PC-9 (cell line): ENCODE measurements at regions not wholly inside any gene's neighbourhood (a gene's known extent, or its start where the extent isn't known, plus 50 kb on each side); places are given as distances from the start of the nearest gene placed in this dataset.

ENCODE experiments used
- BruUV-seq: library from RNA; stranded (reverse); fragments of 400-500 nt; replicated peaks from 2 replicates; lab custom pipeline; 2021; lab: Mats Ljungman, UMichigan
- CTCF ChIA-PET: fragments of 300-600 bp; sonication (Branson Sonifier 250); formaldehyde crosslinking; loops from one replicate; lab custom pipeline; 2022; ENCODE audit warnings: antibody characterized with exemption; lab: Charles Lee
- POLR2A ChIA-PET: fragments of 300-600 bp; sonication (Branson Sonifier 250); formaldehyde crosslinking; loops from one replicate; lab custom pipeline; 2022; ENCODE audit warnings: antibody characterized with exemption; ENCODE audit not compliant: unreplicated experiment; lab: Charles Lee
- DNase-seq, 2 experiments: peaks; one replicate each; pipeline versions ENCODE4 v3.0.0 to v3.0.0-alpha.2; 2015 to 2022; ENCODE audit warnings: mixed read lengths in 1 of 2
- H2AFZ ChIP-seq: fragments of 200-600 bp; sonication (generic); 2 replicates; pipeline ENCODE4 v1.8.1; 2017; ENCODE audit warnings: antibody characterized with exemption
- H3F3A ChIP-seq: fragments of 200-600 bp; sonication (generic); 2 replicates; pipeline ENCODE4 v1.8.1; 2017; ENCODE audit warnings: antibody characterized with exemption, mild to moderate bottlenecking, low read depth; ENCODE audit not compliant: insufficient read depth
- H3K27ac ChIP-seq: fragments of 200-600 bp; sonication (generic); 2 replicates; pipeline ENCODE4 v1.6.1; 2016; ENCODE audit warnings: mixed run types
- H3K27me3 ChIP-seq: fragments of 200-600 bp; sonication (generic); 2 replicates; pipeline ENCODE4 v1.6.1; 2016; ENCODE audit warnings: low read depth, mixed run types; ENCODE audit not compliant: insufficient read depth
- H3K36me3 ChIP-seq: fragments of 200-600 bp; sonication (generic); 2 replicates; pipeline ENCODE4 v1.6.1; 2016; ENCODE audit warnings: low read depth, mixed run types
- H3K4me1 ChIP-seq: fragments of 200-600 bp; sonication (generic); replicated peaks from 2 replicates; pipeline ENCODE4 v1.6.1; 2016; ENCODE audit warnings: mixed run types; ENCODE audit not compliant: insufficient read depth
- H3K4me2 ChIP-seq: fragments of 200-600 bp; sonication (generic); 2 replicates; pipeline ENCODE4 v1.6.1; 2017; ENCODE audit warnings: mixed run types
- H3K4me3 ChIP-seq: fragments of 200-600 bp; sonication (generic); 2 replicates; pipeline ENCODE4 v1.6.1; 2016; ENCODE audit warnings: mixed run types
- H3K79me2 ChIP-seq: fragments of 200-600 bp; sonication (generic); 2 replicates; pipeline ENCODE4 v1.6.1; 2017; ENCODE audit warnings: low read depth, mixed run types
- H3K9me2 ChIP-seq: fragments of 200-600 bp; sonication (generic); 2 replicates; pipeline ENCODE4 v1.8.1; 2017; ENCODE audit warnings: mild to moderate bottlenecking; ENCODE audit not compliant: insufficient read depth
- H3K9me3 ChIP-seq: fragments of 200-600 bp; sonication (generic); 2 replicates; pipeline ENCODE4 v1.8.1; 2016; ENCODE audit warnings: low read depth; ENCODE audit not compliant: insufficient read depth
- H4K20me1 ChIP-seq: fragments of 200-600 bp; sonication (generic); 2 replicates; pipeline ENCODE4 v1.8.1; 2017; ENCODE audit not compliant: insufficient read depth
- EZH2 ChIP-seq: fragments of 200-600 bp; sonication (generic); IDR thresholded peaks from 2 replicates; pipeline ENCODE4 v1.8.0; 2017; ENCODE audit warnings: antibody characterized with exemption, low read depth
- intact Hi-C: fragments of 100-400 bp; cut with micrococcal nuclease; formaldehyde crosslinking; loops from one replicate; pipeline ENCODE4 v1.10.0; 2022; ENCODE audit not compliant: unreplicated experiment
- TF ChIP-seq, protein P1 (sequence below): fragments of 200-600 bp; sonication (generic); conservative IDR thresholded peaks from 2 replicates; pipeline ENCODE4 v1.6.1; 2017; ENCODE audit warnings: mixed run types, antibody characterized with exemption, mild to moderate bottlenecking, moderate library complexity

DNA sequence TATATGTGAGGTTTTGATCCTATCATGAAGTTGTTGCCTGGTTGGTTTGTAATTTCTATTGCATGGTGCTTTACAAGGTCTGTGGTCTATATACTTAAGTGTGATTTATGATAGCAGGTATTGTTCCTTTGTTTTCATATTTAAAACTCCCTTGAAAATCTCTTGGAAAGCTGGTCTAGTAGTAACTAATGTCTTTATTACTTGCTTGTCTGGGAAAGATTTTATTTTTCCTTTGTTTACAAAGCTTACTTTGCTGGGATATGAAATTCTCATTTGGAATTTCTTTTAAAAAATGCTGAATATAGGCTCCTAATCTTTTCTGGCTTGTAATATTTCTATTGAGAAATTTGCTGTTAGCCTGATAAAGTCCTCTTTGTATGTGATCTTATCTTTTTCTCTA is 862.9 kb upstream of the NXPH2 start:
- POLR2A ChIA-PET = no interaction called here
- intact Hi-C loops = no loop called here
- Histone ChIP-seq H2AFZ (no peak overlapping the region), H3K9me2 (no peaks in the 10 kb centered on the region), H4K20me1 (no peaks in the 10 kb centered on the region), H3K4me1 (no peaks in the 10 kb centered on the region), H3K36me3 (no peaks in the 10 kb centered on the region), H3K4me3 (no peak overlapping the region), H3K27me3 (no peaks in the 10 kb centered on the region), H3K4me2 (no peak overlapping the region), H3K79me2 (no peaks in the 10 kb centered on the region), H3K9me3 (no peaks in the 10 kb centered on the region), H3F3A (no peaks in the 10 kb centered on the region), H3K27ac (no peak overlapping the region)
- CTCF ChIA-PET = no interaction called here
- no peak for TF ChIP-seq EZH2
- TF ChIP-seq, protein P1, sequence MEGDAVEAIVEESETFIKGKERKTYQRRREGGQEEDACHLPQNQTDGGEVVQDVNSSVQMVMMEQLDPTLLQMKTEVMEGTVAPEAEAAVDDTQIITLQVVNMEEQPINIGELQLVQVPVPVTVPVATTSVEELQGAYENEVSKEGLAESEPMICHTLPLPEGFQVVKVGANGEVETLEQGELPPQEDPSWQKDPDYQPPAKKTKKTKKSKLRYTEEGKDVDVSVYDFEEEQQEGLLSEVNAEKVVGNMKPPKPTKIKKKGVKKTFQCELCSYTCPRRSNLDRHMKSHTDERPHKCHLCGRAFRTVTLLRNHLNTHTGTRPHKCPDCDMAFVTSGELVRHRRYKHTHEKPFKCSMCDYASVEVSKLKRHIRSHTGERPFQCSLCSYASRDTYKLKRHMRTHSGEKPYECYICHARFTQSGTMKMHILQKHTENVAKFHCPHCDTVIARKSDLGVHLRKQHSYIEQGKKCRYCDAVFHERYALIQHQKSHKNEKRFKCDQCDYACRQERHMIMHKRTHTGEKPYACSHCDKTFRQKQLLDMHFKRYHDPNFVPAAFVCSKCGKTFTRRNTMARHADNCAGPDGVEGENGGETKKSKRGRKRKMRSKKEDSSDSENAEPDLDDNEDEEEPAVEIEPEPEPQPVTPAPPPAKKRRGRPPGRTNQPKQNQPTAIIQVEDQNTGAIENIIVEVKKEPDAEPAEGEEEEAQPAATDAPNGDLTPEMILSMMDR = no peak
- BruUV-seq = no TSS peak
- DNase-seq = no peak

DNA sequence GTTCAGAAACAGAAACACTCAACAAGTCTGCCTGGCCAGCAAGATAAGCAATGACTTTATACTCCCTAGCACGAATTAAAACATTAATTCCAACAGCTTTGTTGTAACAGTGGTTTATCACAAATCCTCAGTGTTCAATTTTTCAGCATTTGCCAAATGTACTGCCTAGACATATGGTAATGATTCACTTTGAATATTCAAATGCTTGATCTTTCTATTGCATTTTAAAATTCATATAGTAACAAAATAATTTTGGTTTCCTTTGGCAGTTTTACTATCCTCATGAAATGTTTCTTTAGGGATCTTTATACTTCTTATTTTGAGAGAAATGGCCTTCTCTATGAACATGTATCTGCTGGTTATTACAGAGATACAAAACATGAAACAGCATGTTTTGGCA is 851.8 kb upstream of the NXPH2 start:
- DNase-seq = no peak
- intact Hi-C loops = no loop called here
- no peak overlapping the region for H3K27ac ChIP-seq
- no peaks in the 10 kb centered on the region for H3K4me1 ChIP-seq
- H3K4me2 ChIP-seq = no peak overlapping the region
- H3K36me3 ChIP-seq = no peaks in the 10 kb centered on the region
- H3K9me3 ChIP-seq = no peaks in the 10 kb centered on the region
- no peaks in the 10 kb centered on the region for H3F3A ChIP-seq
- H4K20me1 ChIP-seq = no peaks in the 10 kb centered on the region
- CTCF ChIA-PET = no interaction called here
- no peaks in the 10 kb centered on the region for H3K9me2 ChIP-seq
- TF ChIP-seq, protein P1 = no peak
- no peak for TF ChIP-seq EZH2
- no TSS peak for BruUV-seq
- H3K27me3 ChIP-seq = no peaks in the 10 kb centered on the region
- no peaks in the 10 kb centered on the region for H3K79me2 ChIP-seq
- no peak overlapping the region for H2AFZ ChIP-seq
- POLR2A ChIA-PET = no interaction called here
- no peak overlapping the region for H3K4me3 ChIP-seq

DNA sequence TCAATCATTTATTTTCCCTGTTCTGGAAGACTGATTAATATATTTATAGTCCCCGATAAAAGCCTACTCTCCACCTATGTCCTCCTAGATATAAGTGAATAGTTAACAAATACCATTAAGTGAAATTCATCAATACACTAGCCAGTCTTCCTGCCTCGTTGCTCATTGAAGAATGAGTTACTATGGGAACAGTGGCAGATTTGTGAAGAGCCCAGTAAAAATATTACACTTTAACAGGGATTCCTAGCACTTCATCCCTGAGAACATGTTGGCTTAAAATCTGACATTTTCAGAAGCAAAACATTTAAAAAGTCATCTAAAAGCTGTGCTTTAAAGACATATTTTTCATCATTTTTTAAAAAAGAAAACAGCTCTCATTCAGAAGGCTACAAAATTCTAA is 848.7 kb upstream of the NXPH2 start:
- Histone ChIP-seq H3F3A (no peaks in the 10 kb centered on the region), H3K4me3 (no peak overlapping the region), H3K36me3 (no peaks in the 10 kb centered on the region), H2AFZ (no peak overlapping the region), H3K27ac (no peak overlapping the region), H3K9me2 (no peaks in the 10 kb centered on the region), H3K79me2 (no peaks in the 10 kb centered on the region), H3K4me1 (no peaks in the 10 kb centered on the region), H3K9me3 (no peaks in the 10 kb centered on the region), H4K20me1 (no peaks in the 10 kb centered on the region), H3K4me2 (no peak overlapping the region), H3K27me3 (no peaks in the 10 kb centered on the region)
- ChIA-PET POLR2A (no interaction called here), CTCF (interaction anchor here (0.6 kb wide), 1 partner anchor 706 kb away, joined by 3 read pairs; no protein-coding TSS in a partner anchor)
- no peak for TF ChIP-seq EZH2
- TF ChIP-seq, protein P1 = no peak
- BruUV-seq = no TSS peak
- no peak for DNase-seq
- intact Hi-C loops = no loop called here
